GM12878 (cell line): ENCODE measurements at regions not wholly inside any gene's neighbourhood (a gene's known extent, or its start where the extent isn't known, plus 50 kb on each side); places are given as distances from the start of the nearest gene placed in this dataset.

Experiments used
- ATAC-seq: fragments of 200-7000 bp; cut with Tn5 transposase; 3 replicates; pipeline ENCODE4 v1.9.1; 2020; ENCODE audit warnings: mild to moderate bottlenecking, moderate library complexity
- BruUV-seq: library from RNA; stranded (reverse); fragments of 400-500 nt; replicated peaks from 2 replicates; lab custom pipeline; 2021; lab: Mats Ljungman, UMichigan
- CTCF ChIA-PET: fragments of 300-600 bp; sonication (Branson Sonifier 250); formaldehyde crosslinking; extraction: SDS; loops from one replicate; lab custom pipeline; 2021; ENCODE audit warnings: inconsistent platforms; lab: Yijun Ruan, JAX
- POLR2A ChIA-PET: fragments of 350-600 bp; formaldehyde crosslinking; extraction: SDS; loops from one replicate; lab custom pipeline; 2021; ENCODE audit warnings: inconsistent platforms; lab: Charles Lee
- RAD21 ChIA-PET: fragments of 300-600 bp; sonication (Branson Sonifier 250); formaldehyde crosslinking; loops from one replicate; lab custom pipeline; 2023; ENCODE audit warnings: antibody characterized with exemption; ENCODE audit not compliant: unreplicated experiment; lab: Charles Lee
- SMC1A ChIA-PET: fragments of 300-600 bp; sonication (Branson Sonifier 250); formaldehyde crosslinking; loops from one replicate; lab custom pipeline; 2023; ENCODE audit not compliant: unreplicated experiment, uncharacterized antibody; lab: Charles Lee
- DNase-seq: peaks from one replicate; pipeline ENCODE4 v3.0.0-alpha.2; 2011; ENCODE audit warnings: low read depth, low spot score
- FAIRE-seq: peaks from 3 replicates; lab custom pipeline; 2011; peaks lifted over from hg19 to GRCh38; lab: Jason Lieb, UNC
- H2AFZ ChIP-seq: 2 replicates; pipeline ENCODE4 v1.6.0; 2011; ENCODE audit warnings: low read depth, low read length, control low read depth; ENCODE audit not compliant: control insufficient read depth
- H3K27ac ChIP-seq: 2 replicates; pipeline ENCODE4 v1.5.1; 2011; ENCODE audit warnings: control low read depth; ENCODE audit not compliant: control insufficient read depth, insufficient read depth
- H3K27me3 ChIP-seq, 2 experiments: replicated peaks in 1 of 2; 2 replicates each; pipeline versions ENCODE4 v1.6.0 to v1.6.1; 2011; ENCODE audit warnings: low read length in 1 of 2; ENCODE audit not compliant: control insufficient read depth in 2 of 2, insufficient read depth in 2 of 2
- H3K36me3 ChIP-seq, 2 experiments: 2 replicates each; pipeline ENCODE4 v1.5.1; 2011; ENCODE audit warnings: low read length in 1 of 2; ENCODE audit not compliant: control insufficient read depth in 2 of 2, insufficient read depth in 2 of 2
- H3K4me1 ChIP-seq: 2 replicates; pipeline ENCODE4 v1.6.1; 2011; ENCODE audit warnings: mild to moderate bottlenecking, low read length, moderate library complexity, mixed read lengths; ENCODE audit not compliant: control insufficient read depth, insufficient read depth
- H3K4me2 ChIP-seq: 2 replicates; pipeline ENCODE4 v1.6.0; 2011; ENCODE audit warnings: control low read depth; ENCODE audit not compliant: control insufficient read depth, insufficient read depth
- H3K4me3 ChIP-seq: fragments of 200-600 bp; sonication (generic); 2 replicates; pipeline ENCODE4 v1.5.1; 2016
- H3K79me2 ChIP-seq: 2 replicates; pipeline ENCODE4 v1.6.0; 2011; ENCODE audit warnings: low read length; ENCODE audit not compliant: control insufficient read depth, insufficient read depth
- H3K9ac ChIP-seq: 2 replicates; pipeline ENCODE4 v1.8.0; 2011; ENCODE audit warnings: low read length, control low read depth, mixed read lengths; ENCODE audit not compliant: control insufficient read depth, insufficient read depth
- H3K9me3 ChIP-seq: replicated peaks from 3 replicates; pipeline ENCODE4 v1.5.1; 2011; ENCODE audit warnings: mild to moderate bottlenecking, low read length; ENCODE audit not compliant: control insufficient read depth, insufficient read depth
- H4K20me1 ChIP-seq: 2 replicates; pipeline ENCODE4 v1.6.0; 2011; ENCODE audit not compliant: control insufficient read depth, insufficient read depth
- CBX3 ChIP-seq: fragments of 200-600 bp; sonication (generic); IDR thresholded peaks from 2 replicates; pipeline ENCODE4 v1.6.1; 2016; ENCODE audit warnings: low read depth, borderline replicate concordance
- CTCF ChIP-seq, 3 experiments: IDR thresholded peaks in 2 of 3; conservative IDR thresholded peaks in 1 of 3; 2 replicates each; pipeline ENCODE4 v1.5.1; 2011; ENCODE audit warnings: low read depth in 3 of 3, low read length in 3 of 3, mild to moderate bottlenecking in 3 of 3, control low read depth in 2 of 3, moderate library complexity in 2 of 3, inconsistent platforms in 1 of 3, mixed read lengths in 1 of 3; ENCODE audit not compliant: control insufficient read depth in 2 of 3, insufficient read depth in 1 of 3; ENCODE audit errors: extremely low read depth in 1 of 3
- ELK1 ChIP-seq: IDR thresholded peaks from 2 replicates; pipeline ENCODE4 v1.6.1; 2012; ENCODE audit warnings: low read depth, low read length, improper control_type of control experiment
- PBX3 ChIP-seq: IDR thresholded peaks from 2 replicates; pipeline ENCODE4 v1.6.1; 2011; ENCODE audit warnings: mild to moderate bottlenecking, low read depth, low read length, moderate library complexity; ENCODE audit not compliant: insufficient replicate concordance
- RB1 ChIP-seq: fragments of 450-650 bp; formaldehyde crosslinking; IDR thresholded peaks from 2 replicates; pipeline ENCODE4 v1.6.1; 2017; ENCODE audit warnings: mild to moderate bottlenecking, borderline replicate concordance
- RFX5 ChIP-seq: IDR thresholded peaks from 2 replicates; pipeline ENCODE4 v1.6.1; 2011; ENCODE audit warnings: low read depth, low read length, improper control_type of control experiment
- TBL1XR1 ChIP-seq: IDR thresholded peaks from 2 replicates; pipeline ENCODE4 v1.6.1; 2012; ENCODE audit warnings: low read depth, low read length, improper control_type of control experiment
- ZBED1 ChIP-seq: IDR thresholded peaks from 2 replicates; pipeline ENCODE4 v1.6.1; 2016; ENCODE audit warnings: borderline replicate concordance
- WGBS: methylation state at CpG from one replicate; pipeline ENCODE4 v1.1.6; 2016; ENCODE audit warnings: low lambda C conversion rate; ENCODE audit not compliant: insufficient replicate concordance, insufficient coverage; ENCODE audit errors: missing lambda C conversion rate; 5-methylcytosine and 5-hydroxymethylcytosine counted together
- in situ Hi-C: fragments of 300-500 bp; cut with MboI; formaldehyde crosslinking; loops from 9 replicates; pipeline ENCODE4 v1.14.3; 2018; ENCODE audit warnings: mixed read lengths
- intact Hi-C: fragments of 100-400 bp; cut with micrococcal nuclease; formaldehyde crosslinking; loops from one replicate; pipeline ENCODE4 v1.14.2; 2022; ENCODE audit not compliant: unreplicated experiment

GRCh38 chr16:7088711-7089110 lies 243.9 kb upstream of the RBFOX1 start:
- ATAC-seq (no peak), DNase-seq (no peak), FAIRE-seq (no peak)
- CTCF ChIA-PET, result no interaction called here
- H3K4me3 ChIP-seq, result no peak overlapping the region
- WGBS, result 8% methylated on average over 5 of the region's 5 CpGs
- no peak overlapping the region for H3K9ac ChIP-seq
- H3K27me3 ChIP-seq, result no peaks in the 10 kb centered on the region
- in situ Hi-C loops, result no loop called here
- POLR2A ChIA-PET, result no interaction called here
- BruUV-seq, result no TSS peak
- H3K36me3 ChIP-seq, result no peaks in the 10 kb centered on the region
- H4K20me1 ChIP-seq, result no peaks in the 10 kb centered on the region
- SMC1A ChIA-PET, result no interaction called here
- no peak overlapping the region for H3K4me2 ChIP-seq
- no peaks in the 10 kb centered on the region for H3K9me3 ChIP-seq
- H3K4me1 ChIP-seq, result no peaks in the 10 kb centered on the region
- RAD21 ChIA-PET, result no interaction called here
- intact Hi-C loops, result no loop called here
- TF ChIP-seq ZBED1 (no peak), RB1 (no peak), CBX3 (no peak), RFX5 (no peak)
- H3K27ac ChIP-seq, result no peak overlapping the region
- no peak overlapping the region for H2AFZ ChIP-seq
- H3K79me2 ChIP-seq, result no peaks in the 10 kb centered on the region

GRCh38 chr16:7086822-7087616 lies 245.6 kb upstream of the RBFOX1 start:
- RAD21 ChIA-PET, result no interaction called here
- FAIRE-seq, result no peak
- no peak overlapping the region for H3K4me2 ChIP-seq
- H4K20me1 ChIP-seq, result no peaks in the 10 kb centered on the region
- SMC1A ChIA-PET, result no interaction called here
- no peak for ATAC-seq
- CTCF ChIA-PET, result no interaction called here
- H3K9ac ChIP-seq, result no peak overlapping the region
- no peak overlapping the region for H2AFZ ChIP-seq
- DNase-seq, result no peak
- 34% methylated on average over 21 of the region's 21 CpGs for whole genome bisulfite sequencing
- no peak for TF ChIP-seq PBX3
- TF ChIP-seq CTCF (IDR thresholded peaks at IDR 0.05 in 2 of 3, conservative IDR thresholded peaks at IDR 0.05 in 1 of 3; ENCODE audit: control insufficient read depth in 2 of 3, extremely low read depth in 1 of 3, insufficient read depth in 1 of 3, low read depth in 3 of 3, low read length in 3 of 3), result peak in 1 of 3 experiments; percentile 10; a peak in 1 of 6 replicates
- TF ChIP-seq TBL1XR1, result no peak
- no peak for TF ChIP-seq ELK1
- TF ChIP-seq, all 136 proteins: peak for 1
- no peaks in the 10 kb centered on the region for H3K27me3 ChIP-seq
- no TSS peak for BruUV-seq
- H3K36me3 ChIP-seq, result no peaks in the 10 kb centered on the region
- intact Hi-C loops, result no loop called here
- in situ Hi-C loops, result no loop called here
- no peaks in the 10 kb centered on the region for H3K9me3 ChIP-seq
- no peaks in the 10 kb centered on the region for H3K4me1 ChIP-seq
- POLR2A ChIA-PET, result no interaction called here
- no peak overlapping the region for H3K27ac ChIP-seq
- no peak overlapping the region for H3K4me3 ChIP-seq
- H3K79me2 ChIP-seq, result no peaks in the 10 kb centered on the region
